Erythroblast (primary cell): ENCODE measurements at regions not wholly inside any gene's neighbourhood (a gene's known extent, or its start where the extent isn't known, plus 50 kb on each side); places are given as distances from the start of the nearest gene placed in this dataset.

ENCODE experiments used
- GATA1 ChIP-seq: IDR thresholded peaks from 2 replicates; pipeline ENCODE4 v1.6.1; 2011; ENCODE audit warnings: low read depth, mild to moderate bottlenecking, control low read depth, low read length, moderate library complexity
- POLR2A ChIP-seq: IDR thresholded peaks from 2 replicates; pipeline ENCODE4 v1.6.1; 2011; ENCODE audit warnings: mild to moderate bottlenecking, low read length

- TF ChIP-seq POLR2A (no peak), GATA1 (no peak)
Observed at GRCh38 chr7:12929476-12930140, 242.2 kb downstream of the ARL4A start.
